Small intestine (tissue), 7 donors: ENCODE measurements at regions not wholly inside any gene's neighbourhood (a gene's known extent, or its start where the extent isn't known, plus 50 kb on each side); places are given as distances from the start of the nearest gene placed in this dataset.
A peak's percentile ranks its signal among the peaks of the same experiment; 100 is the strongest.
"Not testable (repeated sequence)": the region's sequence is repeated elsewhere in the genome, so short reads cannot be mapped to it uniquely, and the experiment has no call there.

ENCODE experiments used
- DNase-seq, 2 donors: peaks; one replicate each; pipeline versions ENCODE4 v3.0.0 to v3.0.0-alpha.2; 2013
- FAIRE-seq: peaks from 2 replicates; lab custom pipeline; 2012; peaks lifted over from hg19 to GRCh38; lab: Jason Lieb, UNC
- H3K27ac ChIP-seq, 3 donors: one replicate each; pipeline ENCODE4 v1.5.1; 2013; ENCODE audit warnings: low read length in 2 of 3, mild to moderate bottlenecking in 2 of 3, control low read depth in 1 of 3, inconsistent platforms in 1 of 3, low read depth in 1 of 3, moderate library complexity in 1 of 3
- H3K27me3 ChIP-seq, 3 donors: one replicate each; pipeline ENCODE4 v1.6.1; 2013; ENCODE audit warnings: low read length in 3 of 3, inconsistent platforms in 1 of 3; ENCODE audit not compliant: control insufficient read depth in 3 of 3, insufficient read depth in 3 of 3
- H3K36me3 ChIP-seq, 3 donors: one replicate each; pipeline ENCODE4 v1.6.1; 2013; ENCODE audit warnings: low read length in 3 of 3, inconsistent platforms in 1 of 3, low read depth in 1 of 3, mild to moderate bottlenecking in 1 of 3, moderate library complexity in 1 of 3; ENCODE audit not compliant: control insufficient read depth in 3 of 3, insufficient read depth in 2 of 3
- H3K4me1 ChIP-seq, 3 donors: one replicate each; pipeline ENCODE4 v1.6.1; 2013; ENCODE audit warnings: low read length in 2 of 3, inconsistent platforms in 1 of 3, low read depth in 1 of 3, mild to moderate bottlenecking in 1 of 3, moderate library complexity in 1 of 3; ENCODE audit not compliant: control insufficient read depth in 3 of 3, insufficient read depth in 2 of 3
- H3K4me3 ChIP-seq, 3 donors: one replicate each; pipeline ENCODE4 v1.5.1; 2013; ENCODE audit warnings: low read length in 3 of 3, control low read depth in 1 of 3, inconsistent platforms in 1 of 3, low read depth in 1 of 3, mild to moderate bottlenecking in 1 of 3, moderate library complexity in 1 of 3
- H3K9me3 ChIP-seq, 2 donors: one replicate each; pipeline ENCODE4 v1.6.1; 2013; ENCODE audit warnings: low read depth in 1 of 2, low read length in 1 of 2; ENCODE audit not compliant: control insufficient read depth in 2 of 2, insufficient read depth in 1 of 2
- WGBS, 3 donors: extraction: QIAGEN DNeasy Blood & Tissue Kit; methylation state at CpG; one replicate each; pipeline ENCODE4 v1.1.7; 2013; 5-methylcytosine and 5-hydroxymethylcytosine counted together
- donor health status: healthy with polysubstance abuse.
- donor health status: control.
- donor health status: control.
- donor health status: Bipolar disorder and iron deficiency.
- donor health status: healthy.

- 75 to 82% (median 80%) methylated on average over 5 of the region's 5 CpGs for WGBS, 3 donors
- H3K27me3 ChIP-seq, result peaks cover 0 to 2% (median 0%) of the 10 kb centered on the region in 3 donors
- FAIRE-seq, result no peak
Observed at GRCh38 chr15:60160909-60161308, 156.8 kb downstream of the FOXB1 start.

GRCh38 chr15:60161704-60162103, 157.6 kb downstream of the FOXB1 start:
- no peak overlapping the region for H3K4me3 ChIP-seq
- no peak for DNase-seq
- H3K27ac ChIP-seq, result no peak overlapping the region
- H3K9me3 ChIP-seq, result no peaks in the 10 kb centered on the region
- no peak for FAIRE-seq
- H3K4me1 ChIP-seq, result no peaks in the 10 kb centered on the region
- H3K36me3 ChIP-seq, result no peaks in the 10 kb centered on the region
- 6 to 49% (median 34%) methylated on average over 3 of the region's 3 CpGs for WGBS, 3 donors
- peaks cover 0 to 2% (median 0%) of the 10 kb centered on the region in 3 donors for H3K27me3 ChIP-seq

More at GRCh38 chr15:60160909-60161308, 156.8 kb downstream of the FOXB1 start:
- H3K27ac ChIP-seq, result no peak overlapping the region
- no peaks in the 10 kb centered on the region for H3K9me3 ChIP-seq
- no peaks in the 10 kb centered on the region for H3K36me3 ChIP-seq
- H3K4me1 ChIP-seq, result no peaks in the 10 kb centered on the region
- no peak overlapping the region for H3K4me3 ChIP-seq
- no peak for DNase-seq

- no peak for DNase-seq
- FAIRE-seq, result no peak
- Histone ChIP-seq H3K4me1 (no peaks in the 10 kb centered on the region), H3K27me3 (peaks cover 0 to 2% (median 0%) of the 10 kb centered on the region in 3 donors), H3K36me3 (no peaks in the 10 kb centered on the region), H3K9me3 (no peaks in the 10 kb centered on the region), H3K27ac (no peak overlapping the region), H3K4me3 (no peak overlapping the region)
- WGBS, 3 donors, result 74 to 94% (median 87%) methylated on average over 7 of the region's 7 CpGs
Observed at GRCh38 chr15:60162251-60162967, 158.3 kb downstream of the FOXB1 start.

DNA sequence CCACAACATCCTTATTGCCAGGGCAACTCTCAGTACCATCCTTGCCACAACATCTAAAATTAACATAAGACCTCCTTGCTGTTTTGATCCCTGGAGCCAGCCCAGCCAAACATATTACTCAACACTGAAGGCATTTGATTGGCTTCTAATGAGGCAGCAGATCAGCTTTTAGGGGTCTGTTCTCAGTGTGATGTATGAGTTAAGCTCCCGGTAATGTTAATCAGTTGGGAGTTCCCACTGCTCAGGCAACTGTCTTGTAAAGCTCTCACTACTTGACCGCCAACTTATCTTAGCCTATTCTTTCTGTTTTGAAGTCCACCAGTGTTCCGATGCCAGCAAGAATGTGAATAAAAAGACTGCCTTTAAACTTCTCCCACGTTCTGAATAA, 158.9 kb downstream of the FOXB1 start:
- WGBS, 3 donors, result 68 to 73% (median 70%) methylated on average over 4 of the region's 4 CpGs
- H3K27me3 ChIP-seq, result peaks cover 0 to 2% (median 0%) of the 10 kb centered on the region in 3 donors

GRCh38 chr15:60165111-60165510, 161.0 kb downstream of the FOXB1 start:
- FAIRE-seq (no peak), DNase-seq (no peak)
- H3K4me3 ChIP-seq, result no peak overlapping the region
- H3K27ac ChIP-seq, result no peak overlapping the region
- no peaks in the 10 kb centered on the region for H3K4me1 ChIP-seq
- H3K36me3 ChIP-seq, result no peaks in the 10 kb centered on the region
- no peaks in the 10 kb centered on the region for H3K9me3 ChIP-seq
- 82 to 89% (median 83%) methylated on average over 3 of the region's 3 CpGs for WGBS, 3 donors
- H3K27me3 ChIP-seq, result peaks cover 0 to 2% (median 0%) of the 10 kb centered on the region in 3 donors

More for the DNA sequence above, 158.9 kb downstream of the FOXB1 start:
- H3K27ac ChIP-seq, result no peak overlapping the region
- no peaks in the 10 kb centered on the region for H3K9me3 ChIP-seq
- H3K36me3 ChIP-seq, result no peaks in the 10 kb centered on the region
- H3K4me3 ChIP-seq, result no peak overlapping the region
- FAIRE-seq, result no peak
- no peaks in the 10 kb centered on the region for H3K4me1 ChIP-seq
- DNase-seq, result no peak

DNA sequence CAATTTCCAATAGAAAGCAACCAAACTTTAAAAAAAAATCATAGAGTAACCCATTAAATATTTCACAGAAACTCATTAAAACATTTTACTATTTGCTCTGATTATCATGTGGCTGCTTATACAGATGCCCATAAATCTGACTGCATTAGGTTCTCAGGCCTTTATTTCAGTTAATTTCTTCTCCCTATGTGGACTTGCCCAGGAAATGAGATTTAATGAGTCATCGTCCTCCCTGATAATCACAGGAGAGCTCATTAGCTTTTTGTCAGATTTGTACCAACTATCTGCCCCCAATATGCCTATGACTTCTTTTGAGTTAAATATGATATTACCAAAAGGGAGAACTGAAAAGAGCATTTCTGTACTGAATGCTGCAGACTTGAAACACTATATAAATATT, 168.0 kb downstream of the FOXB1 start:
- no peak for DNase-seq
- Histone ChIP-seq H3K27ac (no peak overlapping the region), H3K4me1 (no peaks in the 10 kb centered on the region), H3K4me3 (no peak overlapping the region), H3K9me3 (no peaks in the 10 kb centered on the region), H3K27me3 (no peaks in the 10 kb centered on the region), H3K36me3 (no peaks in the 10 kb centered on the region)
- FAIRE-seq, result no peak
- WGBS, 3 donors, result 41 to 56% (median 52%) methylated on average over 1 of the region's 1 CpG

- H3K36me3 ChIP-seq, result no peaks in the 10 kb centered on the region
- DNase-seq (peak; percentile 40 to 58), FAIRE-seq (no peak)
- no peak overlapping the region for H3K4me3 ChIP-seq
- H3K9me3 ChIP-seq, result no peaks in the 10 kb centered on the region
- H3K27me3 ChIP-seq, result peaks cover 0 to 2% (median 0%) of the 10 kb centered on the region in 3 donors
- H3K4me1 ChIP-seq, result no peaks in the 10 kb centered on the region
- no peak overlapping the region for H3K27ac ChIP-seq
- WGBS, 3 donors, result 55 to 66% (median 62%) methylated on average over 2 of the region's 2 CpGs
Observed at GRCh38 chr15:60179786-60180391, 175.8 kb downstream of the FOXB1 start.

GRCh38 chr15:60181957-60182356, 177.8 kb downstream of the FOXB1 start:
- not testable (repeated sequence) for H3K4me1 ChIP-seq, H3K27me3 ChIP-seq, H3K27ac ChIP-seq, DNase-seq, H3K36me3 ChIP-seq, H3K9me3 ChIP-seq, FAIRE-seq, H3K4me3 ChIP-seq
- 70 to 85% (median 79%) methylated on average over 11 of the region's 11 CpGs for WGBS, 3 donors
